ENCODE measurements at regions not wholly inside any gene's neighbourhood (a gene's known extent, or its start where the extent isn't known, plus 50 kb on each side); places are given as distances from the start of the nearest gene placed in this dataset.

DNA sequence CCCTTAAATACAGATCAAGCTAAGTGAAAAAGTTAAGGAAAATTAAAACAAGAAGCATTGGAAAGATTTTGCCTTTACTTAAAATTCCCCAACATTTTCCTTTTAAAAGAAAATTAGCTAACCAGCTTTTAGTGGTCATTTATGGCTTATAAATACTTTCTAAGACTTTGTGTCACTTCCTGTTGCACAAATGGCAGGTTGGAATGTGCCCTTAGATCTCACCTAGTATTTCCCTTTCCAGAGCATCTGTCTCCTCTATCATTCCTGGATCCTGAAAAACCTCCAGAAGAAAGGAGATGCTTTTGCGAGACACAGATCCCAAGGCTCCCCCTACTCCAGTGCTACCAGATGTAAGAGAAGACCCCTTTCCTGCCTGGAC is 58.3 kb downstream of the ARF6 start:
- peaks cover 0 to 9% (median 6%) of the 10 kb centered on the region in 4 donors for H3K4me1 ChIP-seq (ENCODE audit: control insufficient read depth in 4 of 4, insufficient read depth in 4 of 4, low read length in 3 of 4)
- no peak for DNase-seq (ENCODE audit: low spot score)
- no peaks in the 10 kb centered on the region for H3K36me3 ChIP-seq (ENCODE audit: control insufficient read depth in 4 of 4, insufficient read depth in 3 of 4, low read depth in 1 of 4, low read length in 3 of 4)
- 98% methylated on average over 1 of the region's 1 CpG for WGBS
- no peak overlapping the region for H3K4me3 ChIP-seq (ENCODE audit: low read depth in 1 of 3, low read length in 3 of 3)
- H3K27me3 ChIP-seq (ENCODE audit: control insufficient read depth in 4 of 4, insufficient read depth in 4 of 4, low read length in 3 of 4), result no peaks in the 10 kb centered on the region
- H3K9ac ChIP-seq (ENCODE audit: low read depth in 1 of 2, low read length in 2 of 2), result no peak overlapping the region
- H3K9me3 ChIP-seq (ENCODE audit: control insufficient read depth in 4 of 4, low read length in 3 of 4), result no peaks in the 10 kb centered on the region
- H3K27ac ChIP-seq (ENCODE audit: low read depth in 1 of 2, low read length in 2 of 2), result no peak overlapping the region
- TF ChIP-seq FOXA2 (IDR thresholded peaks at IDR 0.05), result no peak
- no peak for TF ChIP-seq GABPA (IDR thresholded peaks at IDR 0.05 in 1 of 2, conservative IDR thresholded peaks at IDR 0.05 in 1 of 2)
- no peak for TF ChIP-seq TAF1 (conservative IDR thresholded peaks at IDR 0.05)
- TF ChIP-seq SP1 (IDR thresholded peaks at IDR 0.05), result no peak
- TF ChIP-seq, protein P1, sequence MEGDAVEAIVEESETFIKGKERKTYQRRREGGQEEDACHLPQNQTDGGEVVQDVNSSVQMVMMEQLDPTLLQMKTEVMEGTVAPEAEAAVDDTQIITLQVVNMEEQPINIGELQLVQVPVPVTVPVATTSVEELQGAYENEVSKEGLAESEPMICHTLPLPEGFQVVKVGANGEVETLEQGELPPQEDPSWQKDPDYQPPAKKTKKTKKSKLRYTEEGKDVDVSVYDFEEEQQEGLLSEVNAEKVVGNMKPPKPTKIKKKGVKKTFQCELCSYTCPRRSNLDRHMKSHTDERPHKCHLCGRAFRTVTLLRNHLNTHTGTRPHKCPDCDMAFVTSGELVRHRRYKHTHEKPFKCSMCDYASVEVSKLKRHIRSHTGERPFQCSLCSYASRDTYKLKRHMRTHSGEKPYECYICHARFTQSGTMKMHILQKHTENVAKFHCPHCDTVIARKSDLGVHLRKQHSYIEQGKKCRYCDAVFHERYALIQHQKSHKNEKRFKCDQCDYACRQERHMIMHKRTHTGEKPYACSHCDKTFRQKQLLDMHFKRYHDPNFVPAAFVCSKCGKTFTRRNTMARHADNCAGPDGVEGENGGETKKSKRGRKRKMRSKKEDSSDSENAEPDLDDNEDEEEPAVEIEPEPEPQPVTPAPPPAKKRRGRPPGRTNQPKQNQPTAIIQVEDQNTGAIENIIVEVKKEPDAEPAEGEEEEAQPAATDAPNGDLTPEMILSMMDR (IDR thresholded peaks at IDR 0.05; ENCODE audit: low read depth, low read length, missing input control), result no peak
- no peak for TF ChIP-seq FOXA1 (IDR thresholded peaks at IDR 0.05)

- Histone ChIP-seq H3K9ac (ENCODE audit: low read depth in 1 of 2, low read length in 2 of 2) (no peak overlapping the region), H3K27me3 (ENCODE audit: control insufficient read depth in 4 of 4, insufficient read depth in 4 of 4, low read length in 3 of 4) (no peaks in the 10 kb centered on the region), H3K9me3 (ENCODE audit: control insufficient read depth in 4 of 4, low read length in 3 of 4) (no peaks in the 10 kb centered on the region), H3K36me3 (ENCODE audit: control insufficient read depth in 4 of 4, insufficient read depth in 3 of 4, low read depth in 1 of 4, low read length in 3 of 4) (no peaks in the 10 kb centered on the region), H3K4me3 (ENCODE audit: low read depth in 1 of 3, low read length in 3 of 3) (no peak overlapping the region), H3K27ac (ENCODE audit: low read depth in 1 of 2, low read length in 2 of 2) (no peak overlapping the region), H3K4me1 (ENCODE audit: control insufficient read depth in 4 of 4, insufficient read depth in 4 of 4, low read length in 3 of 4) (peaks cover 0 to 7% (median 5%) of the 10 kb centered on the region in 4 donors)
- TF ChIP-seq FOXA2 (IDR thresholded peaks at IDR 0.05) (no peak), HNF4G (IDR thresholded peaks at IDR 0.05) (no peak), TAF1 (conservative IDR thresholded peaks at IDR 0.05) (no peak), HNF4A (conservative IDR thresholded peaks at IDR 0.05) (no peak), JUND (IDR thresholded peaks at IDR 0.05) (no peak), EGR1 (IDR thresholded peaks at IDR 0.05; ENCODE audit: low read depth in 2 of 2) (no peak), RAD21 (IDR thresholded peaks at IDR 0.05) (no peak), YY1 (IDR thresholded peaks at IDR 0.05) (no peak), MAX (IDR thresholded peaks at IDR 0.05) (no peak), GABPA (IDR thresholded peaks at IDR 0.05 in 1 of 2, conservative IDR thresholded peaks at IDR 0.05 in 1 of 2) (no peak)
- TF ChIP-seq, protein P2, sequence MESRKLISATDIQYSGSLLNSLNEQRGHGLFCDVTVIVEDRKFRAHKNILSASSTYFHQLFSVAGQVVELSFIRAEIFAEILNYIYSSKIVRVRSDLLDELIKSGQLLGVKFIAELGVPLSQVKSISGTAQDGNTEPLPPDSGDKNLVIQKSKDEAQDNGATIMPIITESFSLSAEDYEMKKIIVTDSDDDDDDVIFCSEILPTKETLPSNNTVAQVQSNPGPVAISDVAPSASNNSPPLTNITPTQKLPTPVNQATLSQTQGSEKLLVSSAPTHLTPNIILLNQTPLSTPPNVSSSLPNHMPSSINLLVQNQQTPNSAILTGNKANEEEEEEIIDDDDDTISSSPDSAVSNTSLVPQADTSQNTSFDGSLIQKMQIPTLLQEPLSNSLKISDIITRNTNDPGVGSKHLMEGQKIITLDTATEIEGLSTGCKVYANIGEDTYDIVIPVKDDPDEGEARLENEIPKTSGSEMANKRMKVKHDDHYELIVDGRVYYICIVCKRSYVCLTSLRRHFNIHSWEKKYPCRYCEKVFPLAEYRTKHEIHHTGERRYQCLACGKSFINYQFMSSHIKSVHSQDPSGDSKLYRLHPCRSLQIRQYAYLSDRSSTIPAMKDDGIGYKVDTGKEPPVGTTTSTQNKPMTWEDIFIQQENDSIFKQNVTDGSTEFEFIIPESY (IDR thresholded peaks at IDR 0.05), result no peak
- TF ChIP-seq, protein P3, sequence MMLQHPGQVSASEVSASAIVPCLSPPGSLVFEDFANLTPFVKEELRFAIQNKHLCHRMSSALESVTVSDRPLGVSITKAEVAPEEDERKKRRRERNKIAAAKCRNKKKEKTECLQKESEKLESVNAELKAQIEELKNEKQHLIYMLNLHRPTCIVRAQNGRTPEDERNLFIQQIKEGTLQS (IDR thresholded peaks at IDR 0.05), result no peak
- TF ChIP-seq, protein P4, sequence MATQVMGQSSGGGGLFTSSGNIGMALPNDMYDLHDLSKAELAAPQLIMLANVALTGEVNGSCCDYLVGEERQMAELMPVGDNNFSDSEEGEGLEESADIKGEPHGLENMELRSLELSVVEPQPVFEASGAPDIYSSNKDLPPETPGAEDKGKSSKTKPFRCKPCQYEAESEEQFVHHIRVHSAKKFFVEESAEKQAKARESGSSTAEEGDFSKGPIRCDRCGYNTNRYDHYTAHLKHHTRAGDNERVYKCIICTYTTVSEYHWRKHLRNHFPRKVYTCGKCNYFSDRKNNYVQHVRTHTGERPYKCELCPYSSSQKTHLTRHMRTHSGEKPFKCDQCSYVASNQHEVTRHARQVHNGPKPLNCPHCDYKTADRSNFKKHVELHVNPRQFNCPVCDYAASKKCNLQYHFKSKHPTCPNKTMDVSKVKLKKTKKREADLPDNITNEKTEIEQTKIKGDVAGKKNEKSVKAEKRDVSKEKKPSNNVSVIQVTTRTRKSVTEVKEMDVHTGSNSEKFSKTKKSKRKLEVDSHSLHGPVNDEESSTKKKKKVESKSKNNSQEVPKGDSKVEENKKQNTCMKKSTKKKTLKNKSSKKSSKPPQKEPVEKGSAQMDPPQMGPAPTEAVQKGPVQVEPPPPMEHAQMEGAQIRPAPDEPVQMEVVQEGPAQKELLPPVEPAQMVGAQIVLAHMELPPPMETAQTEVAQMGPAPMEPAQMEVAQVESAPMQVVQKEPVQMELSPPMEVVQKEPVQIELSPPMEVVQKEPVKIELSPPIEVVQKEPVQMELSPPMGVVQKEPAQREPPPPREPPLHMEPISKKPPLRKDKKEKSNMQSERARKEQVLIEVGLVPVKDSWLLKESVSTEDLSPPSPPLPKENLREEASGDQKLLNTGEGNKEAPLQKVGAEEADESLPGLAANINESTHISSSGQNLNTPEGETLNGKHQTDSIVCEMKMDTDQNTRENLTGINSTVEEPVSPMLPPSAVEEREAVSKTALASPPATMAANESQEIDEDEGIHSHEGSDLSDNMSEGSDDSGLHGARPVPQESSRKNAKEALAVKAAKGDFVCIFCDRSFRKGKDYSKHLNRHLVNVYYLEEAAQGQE (IDR thresholded peaks at IDR 0.05), result no peak
- DNase-seq (ENCODE audit: low spot score), result no peak
- WGBS, result 93% methylated on average over 3 of the region's 3 CpGs
Measured at GRCh38 chr14:49951691-49952345, 58.9 kb downstream of the ARF6 start.
